Amygdala (tissue), 56 donors: ENCODE measurements at regions not wholly inside any gene's neighbourhood (a gene's known extent, or its start where the extent isn't known, plus 50 kb on each side); places are given as distances from the start of the nearest gene placed in this dataset.
"Not testable (repeated sequence)": the region's sequence is repeated elsewhere in the genome, so short reads cannot be mapped to it uniquely, and the experiment has no call there.

ENCODE experiments used
- DNase-seq, 56 donors: peaks; one replicate each; lab custom pipeline; 2025; lab: John Stamatoyannopoulos, UW

DNA sequence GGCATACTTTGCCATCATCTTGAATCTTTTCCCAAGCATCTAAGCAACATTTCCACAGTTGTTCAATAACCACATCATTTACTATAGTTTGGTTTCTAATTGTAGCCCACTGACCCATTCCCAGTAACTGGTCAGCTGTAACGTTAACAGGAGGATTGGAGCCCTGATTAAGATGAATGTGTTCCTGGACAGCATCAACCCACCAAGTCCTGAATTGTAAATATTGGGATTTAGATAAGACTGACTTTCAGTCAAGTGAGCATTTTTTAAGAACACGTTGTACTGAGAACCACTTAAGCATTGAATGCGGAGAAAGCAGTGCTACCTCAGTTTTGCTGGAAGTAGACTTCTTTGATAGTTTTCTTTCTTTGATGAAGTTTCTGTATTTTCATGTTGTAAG, 53.3 kb upstream of the ARL4D start:
- DNase-seq, result not testable (repeated sequence)

DNA sequence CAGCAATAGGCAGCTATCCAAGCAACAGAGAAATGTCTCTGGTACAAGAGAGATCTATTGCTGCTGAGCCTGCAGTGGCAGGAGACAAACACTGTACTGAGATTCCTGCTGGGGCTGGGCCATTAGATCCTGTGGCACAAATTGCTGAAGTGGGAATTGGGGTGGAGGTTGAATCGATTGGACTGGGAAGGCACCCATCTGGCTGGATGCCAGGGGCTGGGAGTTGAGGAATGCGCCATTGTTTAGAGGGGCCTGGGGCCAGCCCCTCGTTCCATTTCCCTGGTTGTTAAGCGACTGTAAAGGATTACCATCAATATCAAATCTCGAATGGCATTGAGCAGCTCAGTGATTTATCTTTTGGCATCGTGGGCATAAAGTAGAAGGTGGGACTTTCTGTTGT, 54.1 kb upstream of the ARL4D start:
- no peak for DNase-seq

DNA sequence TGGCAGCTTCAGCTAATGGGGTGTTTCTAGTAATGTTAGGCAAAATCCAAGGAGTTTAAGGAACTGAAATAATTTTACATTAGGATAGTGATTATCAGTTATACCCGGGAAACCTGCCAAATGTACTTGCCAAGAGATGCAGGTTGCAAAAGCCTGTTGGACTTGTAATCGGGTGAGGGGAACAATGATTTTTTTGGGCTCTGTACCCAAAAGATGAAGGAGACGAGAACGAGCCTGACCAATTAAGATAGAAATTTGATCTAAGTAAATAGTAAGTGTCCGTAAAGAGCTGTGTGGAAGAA, 56.3 kb upstream of the ARL4D start:
- DNase-seq, result no peak

- no peak for DNase-seq
These were observed 56.8 kb upstream of the ARL4D start for GRCh38 chr17:43341715-43342588.

DNA sequence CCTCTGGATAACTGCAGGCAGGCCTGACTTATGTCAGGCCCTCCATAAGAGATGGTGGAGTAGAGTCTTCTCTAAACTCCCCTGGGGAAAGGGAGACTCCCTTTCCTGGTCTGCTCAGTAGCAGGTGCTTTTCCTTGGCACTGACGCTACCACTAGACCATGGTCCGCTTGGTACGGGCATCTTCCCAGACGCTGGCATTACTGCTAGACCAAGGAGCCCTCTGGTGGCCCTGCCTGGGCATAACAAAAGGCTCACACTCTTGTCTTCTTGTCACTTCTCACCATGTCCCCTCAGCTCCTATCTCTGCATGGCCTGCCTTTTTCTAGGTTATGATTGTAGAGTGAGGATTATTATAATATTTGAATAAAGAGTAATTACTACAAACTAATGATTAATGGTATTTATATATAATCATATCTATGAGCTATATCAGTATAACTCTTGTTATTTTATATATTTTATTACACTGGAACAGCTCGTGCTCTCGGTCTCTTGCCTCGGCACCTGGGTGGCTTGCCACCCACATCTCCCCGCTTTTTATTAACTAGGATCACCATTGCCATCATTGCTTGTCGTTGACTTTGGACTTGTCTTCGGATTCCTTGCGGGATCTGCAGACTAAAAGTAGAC, 59.8 kb upstream of the ARL4D start:
- DNase-seq, result peak in 50 of 56 donors; percentile 16 to 91 (median 65)

- no peak for DNase-seq
These were observed 60.9 kb upstream of the ARL4D start for GRCh38 chr17:43337684-43338428.

GRCh38 chr17:43334738-43335402, 63.9 kb upstream of the ARL4D start:
- DNase-seq, result no peak

GRCh38 chr17:43333433-43333943, 65.3 kb upstream of the ARL4D start:
- DNase-seq, result peak in 1 of 56 donors; percentile 15

GRCh38 chr17:43332230-43332629, 66.6 kb upstream of the ARL4D start:
- DNase-seq, result no peak

- DNase-seq, result no peak
These were observed 67.7 kb upstream of the ARL4D start for GRCh38 chr17:43330876-43331639.

GRCh38 chr17:43329183-43329582, 69.6 kb upstream of the ARL4D start:
- no peak for DNase-seq

DNA sequence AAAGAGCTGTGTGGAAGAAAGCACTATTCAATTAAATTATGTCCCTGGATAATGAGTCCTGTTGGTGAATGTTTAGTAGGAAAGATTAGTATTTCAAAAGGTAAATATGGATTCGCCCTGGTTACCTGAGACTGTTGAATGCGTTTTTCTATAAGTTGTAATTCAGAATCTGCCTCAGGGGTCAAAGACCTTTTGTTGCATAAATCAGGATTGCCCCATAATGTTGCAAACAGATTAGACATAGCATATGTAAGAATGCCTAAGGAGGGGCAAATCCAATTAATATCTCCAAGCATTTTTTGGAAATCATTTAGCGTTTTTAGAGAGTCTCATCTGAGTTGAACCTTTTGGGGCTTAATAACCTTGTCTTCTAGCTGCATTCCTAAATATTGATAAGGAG, 70.1 kb upstream of the ARL4D start:
- DNase-seq, result no peak

DNA sequence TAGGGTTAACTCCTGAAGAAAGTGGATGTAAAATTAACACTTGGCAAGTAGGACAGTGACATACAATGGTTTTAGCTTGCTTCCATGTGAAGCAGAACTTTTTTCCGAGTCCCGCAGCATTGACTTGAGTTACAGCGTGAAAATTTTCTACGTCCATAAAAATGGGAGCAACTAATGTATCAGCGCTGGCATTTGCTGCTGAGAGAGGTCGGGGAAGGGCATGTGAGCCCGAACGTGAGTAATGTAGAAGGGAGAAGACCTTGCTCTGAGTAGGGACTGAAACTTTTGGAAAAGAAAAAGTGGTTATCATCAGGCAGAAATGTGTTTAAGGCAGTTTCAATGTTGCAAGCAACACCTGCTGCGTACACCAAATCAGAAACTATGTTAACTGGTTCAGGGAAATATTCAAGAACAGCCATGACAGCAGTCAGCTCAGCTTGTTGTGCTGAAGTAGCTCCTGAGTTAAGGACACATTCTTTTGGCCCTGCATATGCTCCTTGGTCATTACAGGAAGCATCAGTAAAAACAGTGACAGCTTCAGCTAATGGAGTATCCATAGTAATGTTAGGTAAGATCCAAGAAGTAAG, 70.9 kb upstream of the ARL4D start:
- DNase-seq, result no peak

DNA sequence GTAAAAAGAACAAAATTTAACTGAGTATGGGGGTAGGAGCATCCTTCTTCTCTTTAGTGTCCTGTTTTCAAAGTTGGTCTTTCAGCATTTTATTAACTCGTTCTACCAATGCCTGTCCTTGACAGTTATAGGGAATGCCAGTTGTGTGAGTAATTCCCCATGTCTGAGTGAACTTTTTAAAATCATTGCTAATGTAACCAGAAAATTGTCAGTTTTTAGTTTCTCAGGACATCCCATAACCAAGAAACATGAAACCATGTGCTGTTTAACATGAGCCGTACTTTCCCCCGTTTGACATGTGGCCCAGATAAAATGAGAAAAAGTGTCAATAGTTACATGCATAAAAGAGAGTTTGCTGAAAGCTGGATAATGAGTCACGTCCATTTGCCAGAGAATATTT, 71.4 kb upstream of the ARL4D start:
- no peak for DNase-seq

- no peak for DNase-seq
These were observed 72.1 kb upstream of the ARL4D start for GRCh38 chr17:43326490-43327275.

- peak in 7 of 56 donors; percentile 0 to 13 (median 4) for DNase-seq
These were observed 74.4 kb upstream of the ARL4D start for GRCh38 chr17:43324205-43324893.

DNA sequence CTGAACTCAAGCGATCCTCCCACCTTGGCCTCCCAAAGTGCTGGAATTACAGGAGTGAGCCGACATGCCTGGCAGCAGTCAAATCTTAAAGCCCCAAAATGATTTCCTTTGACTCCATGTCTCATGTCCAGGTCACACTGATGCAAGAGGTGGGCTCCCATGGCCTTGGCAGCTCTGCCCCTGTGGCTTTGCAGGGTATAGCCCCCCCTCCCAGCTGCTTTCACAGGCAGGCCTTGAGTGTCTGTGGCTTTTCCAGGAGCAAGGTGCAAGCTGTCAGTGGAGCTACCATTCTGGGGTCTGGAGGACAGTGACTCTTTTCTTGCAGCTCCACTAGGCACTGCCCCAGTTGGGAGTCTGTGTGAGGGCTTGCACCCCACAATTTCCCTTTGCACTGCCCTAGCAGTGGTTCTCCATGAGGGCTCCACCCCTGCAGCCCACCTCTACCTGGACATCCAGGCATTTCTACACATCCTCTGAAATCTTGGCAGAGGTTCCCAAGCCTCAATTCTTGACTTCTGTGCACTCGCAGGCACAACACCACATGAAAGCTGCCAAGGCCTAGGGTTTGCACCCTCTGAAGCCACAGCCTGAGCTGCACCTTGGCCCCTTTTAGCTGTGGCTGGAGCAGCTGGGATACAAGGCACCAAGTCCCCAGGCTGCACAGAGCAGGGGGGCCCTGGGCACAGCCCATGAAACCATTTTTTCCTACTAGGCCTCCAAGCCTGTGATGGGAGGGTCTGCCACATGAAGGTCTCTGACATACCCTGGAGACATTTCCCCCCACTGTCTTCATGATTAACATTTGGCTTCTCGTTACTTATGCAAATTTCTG, 79.3 kb upstream of the ARL4D start:
- no peak for DNase-seq
